ENCODE measurements at regions not wholly inside any gene's neighbourhood (a gene's known extent, or its start where the extent isn't known, plus 50 kb on each side); places are given as distances from the start of the nearest gene placed in this dataset.
"Not testable (repeated sequence)": the region's sequence is repeated elsewhere in the genome, so short reads cannot be mapped to it uniquely, and the experiment has no call there.

- TF ChIP-seq, protein P1, sequence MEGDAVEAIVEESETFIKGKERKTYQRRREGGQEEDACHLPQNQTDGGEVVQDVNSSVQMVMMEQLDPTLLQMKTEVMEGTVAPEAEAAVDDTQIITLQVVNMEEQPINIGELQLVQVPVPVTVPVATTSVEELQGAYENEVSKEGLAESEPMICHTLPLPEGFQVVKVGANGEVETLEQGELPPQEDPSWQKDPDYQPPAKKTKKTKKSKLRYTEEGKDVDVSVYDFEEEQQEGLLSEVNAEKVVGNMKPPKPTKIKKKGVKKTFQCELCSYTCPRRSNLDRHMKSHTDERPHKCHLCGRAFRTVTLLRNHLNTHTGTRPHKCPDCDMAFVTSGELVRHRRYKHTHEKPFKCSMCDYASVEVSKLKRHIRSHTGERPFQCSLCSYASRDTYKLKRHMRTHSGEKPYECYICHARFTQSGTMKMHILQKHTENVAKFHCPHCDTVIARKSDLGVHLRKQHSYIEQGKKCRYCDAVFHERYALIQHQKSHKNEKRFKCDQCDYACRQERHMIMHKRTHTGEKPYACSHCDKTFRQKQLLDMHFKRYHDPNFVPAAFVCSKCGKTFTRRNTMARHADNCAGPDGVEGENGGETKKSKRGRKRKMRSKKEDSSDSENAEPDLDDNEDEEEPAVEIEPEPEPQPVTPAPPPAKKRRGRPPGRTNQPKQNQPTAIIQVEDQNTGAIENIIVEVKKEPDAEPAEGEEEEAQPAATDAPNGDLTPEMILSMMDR (IDR thresholded peaks at IDR 0.05) = no peak
- no peaks in the 10 kb centered on the region for H3K36me3 ChIP-seq
- DNase-seq (ENCODE audit: low spot score) = no peak
- H3K4me1 ChIP-seq = no peaks in the 10 kb centered on the region
- no peak overlapping the region for H3K27ac ChIP-seq
- no peaks in the 10 kb centered on the region for H3K27me3 ChIP-seq
- H3K9me3 ChIP-seq = no peaks in the 10 kb centered on the region
- no peak overlapping the region for H3K4me3 ChIP-seq
Observed at GRCh38 chr5:86557920-86558319, 59.8 kb upstream of the COX7C start.

- H3K27me3 ChIP-seq = no peaks in the 10 kb centered on the region
- TF ChIP-seq, protein P1 (IDR thresholded peaks at IDR 0.05) = no peak
Observed at GRCh38 chr5:86565197-86565789, 52.4 kb upstream of the COX7C start.

GRCh38 chr5:86566030-86566429 lies 51.7 kb upstream of the COX7C start:
- H3K9me3 ChIP-seq; H3K27ac ChIP-seq; DNase-seq (ENCODE audit: low spot score); H3K36me3 ChIP-seq; H3K4me3 ChIP-seq; H3K4me1 ChIP-seq; H3K27me3 ChIP-seq: not testable (repeated sequence)

More at GRCh38 chr5:86565197-86565789, 52.4 kb upstream of the COX7C start:
- H3K36me3 ChIP-seq = no peaks in the 10 kb centered on the region
- no peaks in the 10 kb centered on the region for H3K9me3 ChIP-seq
- no peaks in the 10 kb centered on the region for H3K4me1 ChIP-seq
- H3K27ac ChIP-seq = no peak overlapping the region
- no peak for DNase-seq (ENCODE audit: low spot score)
- no peak overlapping the region for H3K4me3 ChIP-seq

Data from right atrium auricular region (tissue), 2 donors.